ENCODE measurements at regions not wholly inside any gene's neighbourhood (a gene's known extent, or its start where the extent isn't known, plus 50 kb on each side); places are given as distances from the start of the nearest gene placed in this dataset.

- no peak for DNase-seq
These were observed 388.0 kb upstream of the TBL1XR1 start for GRCh38 chr3:177585271-177585670.

DNA sequence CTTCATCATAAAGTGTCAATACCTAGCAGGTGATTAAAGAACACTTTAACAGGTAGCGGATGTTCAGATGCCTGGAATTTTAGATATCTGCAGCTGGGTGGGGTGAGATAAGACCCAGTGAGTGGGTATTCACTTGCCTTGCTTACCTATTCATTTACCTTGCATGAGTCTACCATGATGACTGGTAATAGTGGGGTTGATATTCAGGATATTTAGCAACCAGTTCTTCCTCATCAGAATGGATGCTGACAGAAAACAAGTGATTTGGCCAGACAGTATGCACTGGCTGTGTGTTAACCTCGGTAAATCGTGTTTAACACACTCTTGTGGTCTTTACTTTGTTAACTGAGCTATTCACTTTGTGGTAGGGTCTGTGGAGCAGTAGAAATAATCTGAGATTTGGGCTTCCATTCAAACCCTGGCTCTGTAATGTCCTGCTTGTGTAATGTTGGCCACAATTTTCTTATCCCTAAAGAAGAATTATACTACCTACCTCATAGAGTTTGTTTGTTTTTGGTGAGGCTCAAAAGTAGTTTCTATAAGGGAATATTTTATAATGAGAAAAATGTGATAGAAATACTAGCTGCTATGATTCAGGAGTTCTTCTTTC, 391.9 kb upstream of the TBL1XR1 start:
- DNase-seq: no peak

GRCh38 chr3:177589911-177590381, 392.7 kb upstream of the TBL1XR1 start:
- DNase-seq: peak; percentile 36

GRCh38 chr3:177590826-177591225, 393.5 kb upstream of the TBL1XR1 start:
- DNase-seq: no peak

- DNase-seq: no peak
These were observed 394.1 kb upstream of the TBL1XR1 start for GRCh38 chr3:177591379-177591778.

DNA sequence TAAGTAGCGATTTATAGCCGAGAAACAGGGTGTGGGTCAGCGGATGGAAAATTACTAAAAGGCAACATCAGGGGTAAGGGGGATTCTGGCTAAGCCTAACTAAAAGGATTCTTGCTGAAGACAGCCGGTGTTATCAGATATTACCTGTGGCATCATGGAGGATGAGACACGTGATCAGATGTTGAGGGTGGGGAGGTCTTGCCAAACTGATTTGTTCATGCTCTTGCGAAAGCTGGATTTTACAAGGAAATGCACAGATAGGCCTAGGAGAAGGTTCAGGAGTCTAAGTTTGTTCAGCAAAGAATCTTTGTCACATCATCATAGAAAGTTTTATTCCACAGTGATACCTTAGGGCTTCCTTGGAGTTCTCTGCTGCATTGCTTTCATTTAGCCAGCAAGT, 396.8 kb upstream of the TBL1XR1 start:
- DNase-seq: no peak

- DNase-seq: no peak
These were observed 398.4 kb upstream of the TBL1XR1 start for GRCh38 chr3:177595530-177596188.

GRCh38 chr3:177596248-177596815, 399.1 kb upstream of the TBL1XR1 start:
- DNase-seq: no peak

- DNase-seq: no peak
These were observed 399.6 kb upstream of the TBL1XR1 start for GRCh38 chr3:177596816-177597271.

DNA sequence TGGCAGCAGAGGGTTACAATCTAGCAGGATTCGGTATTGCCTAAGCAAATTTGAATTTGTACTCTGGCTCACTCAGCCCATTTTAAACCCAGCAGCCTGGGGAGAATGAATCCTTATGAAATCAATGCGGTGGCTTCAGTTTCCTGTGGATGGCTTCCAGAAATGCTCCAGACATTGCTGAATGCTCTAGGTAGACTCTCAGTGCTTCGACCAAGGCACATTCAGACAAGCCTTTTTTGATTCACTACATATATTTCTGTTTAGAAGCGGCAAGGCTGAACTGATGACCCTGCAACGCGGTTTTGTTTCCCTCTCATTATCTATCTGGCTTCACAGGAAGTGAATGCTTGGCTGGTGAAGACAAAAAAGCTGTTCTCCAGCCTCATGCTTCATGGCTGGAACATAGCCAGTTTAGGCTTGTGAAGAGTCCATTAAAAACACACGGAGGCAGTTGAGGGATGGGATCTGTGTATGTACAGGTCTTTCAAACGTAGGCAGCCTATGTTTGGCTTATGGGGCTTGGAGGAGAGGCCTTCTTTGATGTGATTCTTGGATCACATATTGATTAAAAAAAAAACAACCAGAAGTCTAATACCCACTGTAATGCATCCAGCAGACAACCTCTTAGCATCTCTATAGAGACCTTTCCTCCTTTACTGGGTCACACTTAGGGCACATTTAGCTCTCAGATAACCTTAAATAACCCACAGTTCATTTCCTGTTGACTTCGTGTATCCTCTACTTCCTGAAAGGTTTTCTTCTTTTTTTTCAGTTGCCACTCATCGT, 400.2 kb upstream of the TBL1XR1 start:
- DNase-seq: peak; percentile 32

- DNase-seq: no peak
These were observed 401.0 kb upstream of the TBL1XR1 start for GRCh38 chr3:177598097-177598833.

DNA sequence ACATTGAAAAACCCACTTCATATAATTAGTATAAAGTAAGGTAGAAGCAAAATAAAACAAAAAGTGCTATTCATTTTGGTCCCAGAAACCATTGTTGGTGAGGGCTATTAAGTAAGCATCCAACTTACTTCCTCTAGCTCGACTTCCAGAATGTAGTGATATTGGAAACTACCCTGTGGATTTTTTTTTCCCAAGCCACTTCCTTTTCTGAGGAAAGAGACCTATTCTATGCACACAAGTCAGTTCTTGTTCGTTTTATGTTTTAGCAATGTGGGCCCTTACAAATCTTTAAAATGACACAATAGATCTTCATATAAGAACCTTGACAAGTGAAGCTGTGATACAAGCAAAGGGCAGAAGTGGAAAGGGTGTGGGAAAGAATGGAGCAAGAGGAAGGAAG, 402.0 kb upstream of the TBL1XR1 start:
- no peak for DNase-seq

GRCh38 chr3:177599837-177600236, 402.6 kb upstream of the TBL1XR1 start:
- DNase-seq: no peak

DNA sequence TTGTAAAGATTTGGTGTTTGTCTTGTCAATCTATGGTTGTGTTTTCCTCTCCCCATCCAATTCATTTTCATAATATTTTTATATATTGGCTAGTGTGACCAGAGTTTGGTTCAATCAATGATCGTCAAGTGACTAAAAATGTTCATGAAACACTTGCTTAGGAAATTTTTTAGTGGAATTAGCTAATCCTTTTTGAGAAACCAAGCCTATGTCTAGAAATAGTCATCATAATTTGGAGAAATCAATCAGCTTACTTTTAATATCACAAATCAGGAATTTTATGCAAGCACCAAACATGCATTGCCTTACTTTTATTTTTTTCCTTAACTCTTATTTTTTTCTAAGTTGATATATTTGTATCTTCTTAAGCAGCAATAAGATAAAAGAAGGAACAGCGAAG, 403.1 kb upstream of the TBL1XR1 start:
- no peak for DNase-seq

GRCh38 chr3:177601152-177601551, 403.9 kb upstream of the TBL1XR1 start:
- DNase-seq: no peak

GRCh38 chr3:177602601-177603147, 405.4 kb upstream of the TBL1XR1 start:
- DNase-seq: no peak

- DNase-seq: no peak
These were observed 405.9 kb upstream of the TBL1XR1 start for GRCh38 chr3:177603148-177603603.

DNA sequence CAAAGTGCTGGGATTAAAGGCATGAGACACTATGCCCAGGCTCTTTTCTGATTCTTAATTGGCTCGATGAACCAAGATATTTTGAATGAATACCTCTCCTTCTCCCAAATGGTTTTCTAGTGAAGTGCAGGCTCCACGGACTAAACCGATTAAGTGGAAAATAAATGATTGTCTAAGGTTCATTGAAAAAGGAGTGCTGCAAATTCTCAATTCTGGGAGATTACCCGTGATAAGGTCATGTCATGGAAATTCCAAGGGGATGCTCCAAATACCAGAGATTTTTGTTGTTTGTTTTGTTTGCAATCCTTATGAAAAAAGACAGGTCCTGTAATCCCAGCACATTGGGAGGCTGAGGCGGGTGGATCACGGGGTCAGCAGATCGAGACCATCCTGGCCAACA, 406.9 kb upstream of the TBL1XR1 start:
- no peak for DNase-seq

DNA sequence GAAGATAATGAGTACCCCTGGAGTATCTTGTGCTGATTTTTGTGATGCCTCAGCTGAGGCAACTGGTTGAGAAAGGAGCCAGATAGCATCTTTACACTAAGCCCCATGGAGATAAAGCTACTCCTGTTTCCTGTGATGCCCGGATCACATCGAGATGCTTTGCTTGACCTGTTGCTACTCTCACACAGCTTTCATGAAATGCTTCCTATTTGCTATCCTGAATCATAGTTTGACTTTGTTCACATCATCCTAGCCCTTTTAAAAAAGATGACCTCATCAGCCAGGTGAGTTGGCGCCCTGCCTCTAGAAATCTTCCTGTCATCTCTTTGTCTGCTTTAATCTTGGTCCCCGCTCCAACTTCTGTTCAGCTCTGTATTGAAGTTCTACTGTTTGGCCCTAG, 409.6 kb upstream of the TBL1XR1 start:
- DNase-seq: no peak

DNA sequence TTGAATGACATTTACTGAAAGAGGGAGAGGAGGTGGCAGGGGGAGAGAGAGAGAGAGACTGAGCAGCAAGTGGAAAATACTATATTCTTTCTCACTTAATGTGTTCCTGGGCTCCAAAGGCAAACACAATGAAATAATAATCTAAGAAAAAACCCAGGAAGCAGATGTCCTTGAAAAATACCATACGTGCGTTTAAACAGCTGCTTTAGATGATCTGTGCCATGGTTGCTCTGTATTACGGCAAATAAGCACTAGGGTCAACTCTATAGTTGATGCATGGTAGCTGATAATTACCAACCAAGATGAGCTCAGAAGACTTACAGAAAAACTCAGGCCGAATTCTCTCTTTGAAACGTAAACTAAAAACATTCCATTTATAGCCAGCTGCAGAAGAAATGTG, 410.3 kb upstream of the TBL1XR1 start:
- DNase-seq: no peak

- no peak for DNase-seq
These were observed 411.2 kb upstream of the TBL1XR1 start for GRCh38 chr3:177608443-177608842.

GRCh38 chr3:177609613-177610012, 412.3 kb upstream of the TBL1XR1 start:
- no peak for DNase-seq

All from retina (tissue), 1 donor.